Stimulated activated CD8-positive, alpha-beta memory T cell treated with anti-CD3 and anti-CD28 coated beads, Interleukin-4, amount 100 ng/mL, for 48 hours (primary cell): ENCODE measurements at regions not wholly inside any gene's neighbourhood (a gene's known extent, or its start where the extent isn't known, plus 50 kb on each side); places are given as distances from the start of the nearest gene placed in this dataset.
A peak's percentile ranks its signal among the peaks of the same experiment; 100 is the strongest.
"Not testable (repeated sequence)": the region's sequence is repeated elsewhere in the genome, so short reads cannot be mapped to it uniquely, and the experiment has no call there.

ENCODE experiments used
- DNase-seq: peaks from one replicate; pipeline ENCODE4 v3.0.0-alpha.2; 2020

DNA sequence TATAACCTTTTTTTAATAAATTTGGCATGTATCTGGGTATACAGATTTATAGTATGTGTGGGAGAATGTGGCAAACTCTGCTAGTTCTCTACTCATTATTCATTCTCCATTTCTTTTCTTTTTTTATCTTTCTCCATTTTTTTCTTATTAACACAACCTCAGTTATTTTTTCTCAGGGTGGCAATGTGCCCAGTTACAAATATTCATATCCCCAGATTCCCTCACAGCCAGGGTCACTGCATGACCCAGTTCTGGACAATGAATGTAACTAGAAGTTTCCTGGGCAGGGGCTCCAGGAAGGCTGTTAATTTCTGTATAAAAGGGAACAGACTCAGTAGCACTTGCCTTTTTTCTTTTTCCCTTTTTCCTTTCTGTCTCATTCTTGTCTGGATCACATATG is 95.6 kb downstream of the VCPKMT start:
- no peak for DNase-seq

DNA sequence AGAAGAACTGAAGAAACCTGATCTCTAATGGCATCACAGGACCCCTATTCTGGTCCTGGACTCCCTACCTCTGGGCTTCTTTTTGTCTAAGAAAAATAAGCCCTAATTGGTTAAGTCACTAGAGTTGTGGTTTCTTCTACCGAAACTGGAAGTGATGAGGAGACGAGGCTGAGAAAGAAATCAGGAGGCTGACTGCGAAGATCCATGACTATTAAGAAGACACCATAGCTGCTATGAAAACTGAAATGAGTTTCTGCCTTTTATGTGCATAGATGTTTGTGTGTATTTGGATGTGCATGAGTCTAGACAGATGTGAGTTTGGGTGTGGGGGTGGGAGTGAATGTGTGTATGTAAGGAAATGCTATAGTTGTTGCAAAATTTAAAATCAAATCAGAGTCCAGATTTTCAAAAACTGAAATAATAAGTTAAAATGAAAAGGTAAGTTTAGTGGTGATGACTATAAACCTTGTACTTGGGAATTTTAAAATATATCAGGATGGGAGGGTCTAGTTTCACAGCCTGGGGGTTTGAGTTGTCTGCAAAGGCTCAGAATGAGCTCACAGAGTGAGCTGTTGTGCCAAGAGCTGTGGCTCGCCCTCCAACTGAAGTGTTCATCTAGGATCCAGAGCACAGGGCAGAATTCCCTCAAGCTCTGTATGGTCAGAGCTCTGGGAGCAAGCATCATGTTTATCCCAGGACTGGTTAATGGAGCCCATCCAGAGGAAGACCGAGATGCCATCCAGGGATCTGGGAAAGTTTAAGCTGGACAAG is 94.9 kb downstream of the VCPKMT start:
- DNase-seq: no peak

DNA sequence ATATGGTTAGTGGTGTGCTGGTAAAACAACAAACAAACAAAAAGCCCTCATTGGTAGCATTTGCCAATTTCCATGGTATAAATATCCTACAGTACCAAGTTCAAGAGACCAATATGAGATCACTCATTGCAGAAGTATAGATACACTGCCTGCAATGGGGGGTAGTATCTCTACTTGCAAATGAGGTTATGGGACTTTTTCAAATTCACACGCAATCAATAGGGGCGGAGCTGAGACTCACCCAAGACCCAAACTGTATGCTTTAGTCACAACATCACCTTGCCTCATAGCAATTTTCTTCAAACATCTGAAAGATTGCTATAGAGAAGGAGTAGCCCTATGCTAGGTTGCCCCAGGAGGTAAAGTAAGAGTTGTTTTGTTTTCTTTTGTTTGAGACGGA is 93.7 kb downstream of the VCPKMT start:
- DNase-seq: no peak

DNA sequence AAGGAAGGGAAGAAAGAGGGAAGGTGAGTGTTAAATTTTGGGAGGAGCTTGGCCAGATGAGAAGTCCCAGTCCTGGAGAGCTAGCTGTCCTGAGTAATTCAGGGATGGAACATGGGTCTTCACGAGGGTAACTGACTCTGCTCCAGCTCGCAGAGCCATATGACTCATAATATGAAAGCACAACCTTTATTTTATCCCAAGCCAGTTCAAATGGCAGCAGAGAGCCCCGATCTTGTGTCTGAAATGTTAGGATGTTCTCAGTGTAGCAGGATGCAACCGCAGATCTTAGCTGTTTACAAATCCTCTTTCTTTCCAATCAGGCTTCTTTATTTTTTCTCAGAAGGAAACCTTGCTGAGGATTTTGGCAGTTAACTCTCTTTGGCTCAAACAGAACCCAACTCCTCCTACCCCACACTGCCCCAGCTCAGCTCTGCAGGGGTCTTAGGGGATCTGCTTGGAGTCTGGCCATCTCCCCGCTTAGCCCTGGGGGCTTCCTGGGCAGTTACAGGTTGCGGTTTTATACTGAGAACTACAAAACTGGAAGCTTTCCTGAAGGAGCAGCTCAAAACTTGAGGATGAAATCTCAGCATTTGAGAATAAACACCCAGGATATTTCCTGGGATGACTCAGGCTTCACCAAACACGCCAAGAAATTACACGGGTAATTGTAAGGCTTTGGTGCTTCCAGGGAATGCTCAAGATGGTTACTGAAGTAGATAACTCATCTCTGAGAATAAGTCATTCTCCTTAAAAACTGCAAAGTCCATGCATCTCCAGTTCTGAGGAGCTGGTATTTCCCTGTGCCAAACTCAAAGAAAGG is 92.5 kb downstream of the VCPKMT start:
- DNase-seq: no peak

GRCh38 chr14:50025073-50025472 is 91.3 kb downstream of the VCPKMT start:
- DNase-seq: no peak

GRCh38 chr14:50025776-50026175 is 90.6 kb downstream of the VCPKMT start:
- no peak for DNase-seq

DNA sequence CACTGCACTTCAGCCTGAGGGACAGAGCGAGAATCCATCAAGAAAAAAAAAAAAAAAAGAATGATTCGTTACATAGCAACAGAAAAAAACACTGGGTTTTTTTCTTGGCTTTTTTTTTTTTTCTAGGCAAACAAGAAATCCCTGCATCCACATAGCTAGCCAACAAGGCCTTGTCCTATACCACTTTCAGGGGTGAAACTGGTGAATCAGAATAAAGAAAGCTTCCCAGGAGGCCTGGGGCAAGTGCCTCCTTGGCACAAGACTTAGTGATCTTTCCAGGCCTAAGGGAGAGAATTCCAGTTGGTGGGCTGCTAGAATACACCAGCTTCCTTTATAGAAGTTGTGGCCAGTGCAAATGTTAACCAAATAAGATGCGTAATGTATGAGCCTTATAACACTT is 90.0 kb downstream of the VCPKMT start:
- DNase-seq: no peak

GRCh38 chr14:50027816-50028215 is 88.6 kb downstream of the VCPKMT start:
- DNase-seq: no peak

GRCh38 chr14:50028458-50028857 is 87.9 kb downstream of the VCPKMT start:
- DNase-seq: no peak

DNA sequence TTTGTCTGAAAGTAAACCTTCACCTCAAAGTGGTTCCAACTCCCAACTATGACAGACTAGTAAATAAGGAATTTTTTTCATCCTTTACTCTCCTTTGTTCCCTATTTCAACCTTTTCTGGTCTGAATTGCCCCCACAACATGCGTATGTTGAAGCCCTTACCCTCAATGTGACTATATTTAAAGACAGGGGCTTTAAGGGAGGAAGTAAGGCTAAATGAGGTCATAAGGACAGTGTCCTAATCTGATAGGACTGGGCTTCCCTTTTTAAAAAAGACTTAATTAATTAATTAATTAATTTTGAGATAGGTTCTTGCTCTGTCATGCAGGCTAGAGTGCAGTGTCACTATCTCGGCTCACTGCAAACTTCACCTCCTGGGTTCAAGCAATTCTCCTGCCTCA is 86.3 kb downstream of the VCPKMT start:
- no peak for DNase-seq

GRCh38 chr14:50030911-50031310 is 85.5 kb downstream of the VCPKMT start:
- not testable (repeated sequence) for DNase-seq

DNA sequence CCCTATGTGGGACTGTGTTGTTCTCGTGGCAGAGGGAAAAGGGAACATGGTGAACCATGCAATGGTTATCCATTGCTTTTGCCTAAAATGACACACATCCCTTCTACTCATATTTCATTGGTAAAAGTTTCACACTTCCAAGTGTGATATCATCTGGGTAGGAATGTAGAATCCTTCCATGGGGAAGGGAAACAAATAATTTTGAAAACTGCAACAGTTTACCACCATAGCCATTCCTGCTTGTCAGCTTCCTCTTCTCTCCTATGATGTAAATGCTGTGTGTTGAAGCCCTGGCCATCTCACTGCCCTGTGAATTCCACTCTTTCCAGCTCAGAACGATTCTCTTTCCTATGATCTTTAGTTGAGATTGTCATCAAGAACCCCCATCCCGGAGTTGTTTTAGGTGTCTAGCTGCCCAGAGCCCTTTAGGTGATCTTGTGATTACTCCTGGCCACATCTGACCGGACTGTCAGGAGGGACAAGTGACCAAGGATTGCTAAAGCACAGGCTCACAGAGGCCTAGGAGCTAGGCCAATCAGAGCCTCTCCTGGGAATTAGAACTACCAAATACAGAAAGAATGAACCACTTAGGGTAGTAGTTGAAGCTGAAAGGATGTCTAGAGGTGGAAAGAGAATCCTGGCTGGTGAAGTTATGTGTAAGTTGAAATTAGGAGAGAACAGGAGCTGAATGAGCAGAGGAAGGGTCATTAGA is 84.6 kb downstream of the VCPKMT start:
- DNase-seq: no peak

- not testable (repeated sequence) for DNase-seq
Observed at GRCh38 chr14:50032462-50033167, 83.8 kb downstream of the VCPKMT start.

GRCh38 chr14:50035214-50035613 is 81.2 kb downstream of the VCPKMT start:
- DNase-seq: no peak

DNA sequence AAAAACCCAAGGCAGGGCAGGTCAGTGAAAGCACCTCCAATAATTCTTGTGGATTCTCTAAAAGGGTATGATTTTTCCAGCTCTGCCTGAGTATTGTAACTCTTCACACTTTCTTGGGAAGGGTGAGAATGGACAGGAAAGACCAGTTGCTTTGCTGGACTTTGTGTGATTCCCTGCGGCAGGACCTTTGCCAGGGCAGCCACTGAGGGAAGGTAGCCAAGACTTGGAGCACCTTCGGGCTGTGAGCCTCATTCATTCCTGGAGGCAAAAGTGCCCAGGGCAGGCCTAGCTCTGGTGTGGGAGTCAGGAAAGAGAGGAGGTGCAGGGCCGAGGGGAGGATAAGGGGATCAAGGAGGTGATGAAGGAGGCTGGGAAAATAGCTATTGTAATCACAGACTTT is 80.2 kb downstream of the VCPKMT start:
- no peak for DNase-seq

GRCh38 chr14:50036637-50037036 is 79.7 kb downstream of the VCPKMT start:
- DNase-seq: no peak

- DNase-seq: no peak
Observed at GRCh38 chr14:50037240-50037639, 79.1 kb downstream of the VCPKMT start.

- peak; percentile 46 for DNase-seq
Observed at GRCh38 chr14:50037852-50038251, 78.5 kb downstream of the VCPKMT start.

DNA sequence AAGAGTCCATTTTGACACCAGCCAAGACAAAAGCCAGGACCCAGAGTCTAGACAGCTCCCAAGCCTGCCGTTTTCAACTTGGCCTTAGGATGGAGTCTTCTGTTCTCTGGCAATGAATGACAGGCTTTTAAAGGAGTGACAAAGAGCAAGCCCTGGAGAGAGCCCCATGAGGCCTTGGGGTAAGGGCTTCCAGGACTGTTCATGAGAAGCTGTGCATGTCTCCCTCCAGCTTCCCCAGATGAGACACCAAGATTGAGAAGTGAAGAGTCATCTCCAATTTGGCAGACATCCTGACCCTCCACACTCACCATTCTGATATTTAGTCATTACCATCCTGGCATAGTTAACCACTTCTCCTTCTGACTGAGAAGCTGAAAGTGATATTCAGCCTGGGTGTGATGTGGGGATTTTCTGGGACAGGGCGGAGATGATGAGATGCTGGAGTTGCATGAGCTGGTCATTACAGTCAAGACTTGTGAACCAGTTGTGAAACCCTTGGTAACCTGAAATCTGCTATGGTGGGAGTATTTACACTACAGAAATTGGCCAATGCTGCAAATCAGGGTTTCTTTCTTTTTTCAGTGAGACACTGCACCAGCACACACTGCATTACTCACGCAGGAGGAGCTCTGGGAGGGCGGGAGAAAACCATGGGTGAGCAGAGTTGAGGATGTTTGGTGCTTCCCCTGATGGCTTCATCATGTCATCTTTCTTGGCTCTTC is 77.8 kb downstream of the VCPKMT start:
- DNase-seq: peak; percentile 77

DNA sequence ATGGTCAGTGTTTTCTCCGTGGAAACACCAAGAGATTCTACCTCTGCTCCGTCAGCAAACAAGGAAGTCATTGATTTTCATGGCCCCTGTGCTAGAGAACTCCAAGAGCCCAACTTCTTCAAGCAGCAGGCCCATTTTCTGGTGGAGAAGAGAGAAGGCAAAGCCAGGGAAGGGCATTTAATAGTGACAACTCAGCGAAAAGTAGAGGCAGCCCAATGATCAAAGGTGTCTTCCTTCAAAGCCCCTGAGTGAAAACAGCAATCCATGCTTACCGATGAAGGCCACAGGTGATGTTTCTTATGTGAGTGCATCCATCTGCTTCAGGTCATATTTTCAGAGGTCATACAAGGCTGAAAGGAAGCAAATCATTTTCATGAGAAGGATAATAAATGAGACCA is 77.3 kb downstream of the VCPKMT start:
- DNase-seq: no peak

GRCh38 chr14:50039734-50040400 is 76.5 kb downstream of the VCPKMT start:
- peak; percentile 52 for DNase-seq

DNA sequence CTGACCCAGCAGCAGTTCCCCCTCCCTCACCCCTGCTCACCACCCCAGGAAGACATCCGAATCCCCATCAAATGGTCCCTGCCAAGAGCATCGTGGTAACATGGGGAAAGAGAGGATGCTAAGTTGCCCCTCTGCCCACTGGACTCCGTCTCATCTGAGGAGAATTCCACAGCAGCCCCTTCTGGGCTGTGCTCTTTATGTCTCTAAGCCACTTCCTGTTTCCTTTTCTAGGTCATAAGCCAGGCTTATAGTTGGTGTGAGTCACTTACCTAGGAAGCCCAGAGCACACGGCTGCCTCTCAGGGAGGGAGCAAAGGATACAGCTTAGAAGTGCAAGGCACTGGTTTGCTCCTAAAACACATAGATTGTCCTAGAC is 76.0 kb downstream of the VCPKMT start:
- peak; percentile 50 for DNase-seq
